ENCODE measurements at regions not wholly inside any gene's neighbourhood (a gene's known extent, or its start where the extent isn't known, plus 50 kb on each side); places are given as distances from the start of the nearest gene placed in this dataset.

GRCh38 chr19:34088292-34088691, 84.0 kb upstream of the LSM14A start:
- intact Hi-C loops (cut with micrococcal nuclease; ENCODE audit: unreplicated experiment): no loop called here
- DNase-seq (ENCODE audit: low read depth, low spot score): no peak
- Histone ChIP-seq H3K27me3 (replicated peaks in 1 of 2; ENCODE audit: control insufficient read depth in 2 of 2, insufficient read depth in 2 of 2, low read length in 1 of 2) (no peaks in the 10 kb centered on the region; a peak in 2 of 4 replicates), H3K9ac (ENCODE audit: control insufficient read depth, insufficient read depth, low read length) (no peak overlapping the region), H3K9me3 (replicated peaks; ENCODE audit: control insufficient read depth, insufficient read depth, low read length) (no peaks in the 10 kb centered on the region), H3K27ac (ENCODE audit: control insufficient read depth, insufficient read depth) (no peak overlapping the region), H3K36me3 (ENCODE audit: control insufficient read depth in 2 of 2, insufficient read depth in 2 of 2, low read length in 1 of 2) (no peaks in the 10 kb centered on the region), H3K4me1 (ENCODE audit: control insufficient read depth, insufficient read depth, low read length) (no peaks in the 10 kb centered on the region), H3K4me2 (ENCODE audit: control insufficient read depth, insufficient read depth) (no peak overlapping the region), H3K4me3 (no peak overlapping the region), H3K79me2 (ENCODE audit: control insufficient read depth, insufficient read depth, low read length) (no peaks in the 10 kb centered on the region), H2AFZ (ENCODE audit: control insufficient read depth, low read depth, low read length) (no peak overlapping the region), H4K20me1 (ENCODE audit: control insufficient read depth, insufficient read depth) (no peaks in the 10 kb centered on the region)
- FAIRE-seq: no peak
- ATAC-seq: no peak
- ChIA-PET SMC1A (ENCODE audit: uncharacterized antibody, unreplicated experiment) (no interaction called here), RAD21 (ENCODE audit: unreplicated experiment) (no interaction called here), CTCF (interaction anchor here (1.5 to 1.7 kb wide), 2 partner anchors 46 to 310 kb away, joined by 3 read pairs; no protein-coding TSS in a partner anchor), POLR2A (no interaction called here)
- in situ Hi-C loops (cut with MboI): no loop called here
- no peak for TF ChIP-seq E4F1 (IDR thresholded peaks at IDR 0.05; ENCODE audit: borderline replicate concordance, partially characterized antibody)
- no peak for TF ChIP-seq SIN3A (IDR thresholded peaks at IDR 0.05; ENCODE audit: low read depth, low read length)
- no peak for TF ChIP-seq NFXL1 (IDR thresholded peaks at IDR 0.05; ENCODE audit: borderline replicate concordance)
- TF ChIP-seq E2F4 (IDR thresholded peaks at IDR 0.05; ENCODE audit: low read depth, low read length): no peak
- no peak for TF ChIP-seq KAT2A (conservative IDR thresholded peaks at IDR 0.05; ENCODE audit: control insufficient read depth, low read depth, low read length)
- TF ChIP-seq CUX1 (IDR thresholded peaks at IDR 0.05; ENCODE audit: insufficient replicate concordance, low read depth, low read length): no peak
- TF ChIP-seq FOXM1 (IDR thresholded peaks at IDR 0.05; ENCODE audit: low read depth, low read length): no peak
- TF ChIP-seq JUND (IDR thresholded peaks at IDR 0.05; ENCODE audit: low read depth, low read length): no peak
- TF ChIP-seq MAX (IDR thresholded peaks at IDR 0.05; ENCODE audit: low read depth, low read length): no peak
- TF ChIP-seq SREBF2 (IDR thresholded peaks at IDR 0.05; ENCODE audit: low read length): no peak
- no peak for TF ChIP-seq ATF3 (IDR thresholded peaks at IDR 0.05; ENCODE audit: borderline replicate concordance, extremely low read depth, low read depth, low read length)
- TF ChIP-seq CEBPB (IDR thresholded peaks at IDR 0.05; ENCODE audit: borderline replicate concordance in 1 of 2, low read depth in 2 of 2, low read length in 2 of 2): no peak
- no TSS peak for BruUV-seq (replicated peaks)

Measured in GM12878 (cell line).